ENCODE measurements at regions not wholly inside any gene's neighbourhood (a gene's known extent, or its start where the extent isn't known, plus 50 kb on each side); places are given as distances from the start of the nearest gene placed in this dataset.

DNA sequence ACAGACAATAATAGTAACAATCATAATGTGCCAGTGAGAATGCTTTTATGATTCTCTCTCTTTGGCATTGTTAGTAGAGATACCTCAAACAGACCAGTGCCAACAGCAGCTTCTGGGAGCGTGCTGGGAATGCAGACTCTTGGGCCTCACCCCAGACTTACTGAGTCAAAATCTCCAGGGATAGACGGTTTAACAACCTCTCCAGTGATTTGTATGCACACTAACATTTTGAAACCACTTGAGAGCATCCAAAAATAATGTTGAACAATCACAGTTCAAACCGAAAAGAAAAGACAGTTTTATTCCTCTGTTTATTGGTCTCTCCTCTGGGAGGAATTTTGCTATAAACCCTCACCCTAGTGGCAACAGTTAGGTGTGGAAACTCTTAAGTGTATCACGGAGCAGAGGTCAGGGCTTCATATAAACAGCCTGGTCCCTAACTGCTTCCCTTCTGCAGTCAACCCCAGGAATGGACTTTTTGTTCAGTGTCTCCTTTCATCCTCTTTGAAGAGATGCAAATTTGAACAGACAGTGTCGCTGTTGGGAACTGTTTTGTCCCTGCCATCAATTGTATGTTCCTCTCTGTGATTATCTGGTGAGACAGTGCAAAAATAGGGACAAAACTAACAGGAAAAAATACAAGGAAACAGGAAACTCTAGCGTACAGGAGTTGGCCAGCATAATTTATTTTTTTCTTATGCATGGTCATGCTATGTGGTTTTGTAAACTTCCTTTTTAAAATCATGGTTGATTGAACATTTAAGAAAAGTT is 162.4 kb upstream of the BTBD3 start:
- TF ChIP-seq, protein P1, sequence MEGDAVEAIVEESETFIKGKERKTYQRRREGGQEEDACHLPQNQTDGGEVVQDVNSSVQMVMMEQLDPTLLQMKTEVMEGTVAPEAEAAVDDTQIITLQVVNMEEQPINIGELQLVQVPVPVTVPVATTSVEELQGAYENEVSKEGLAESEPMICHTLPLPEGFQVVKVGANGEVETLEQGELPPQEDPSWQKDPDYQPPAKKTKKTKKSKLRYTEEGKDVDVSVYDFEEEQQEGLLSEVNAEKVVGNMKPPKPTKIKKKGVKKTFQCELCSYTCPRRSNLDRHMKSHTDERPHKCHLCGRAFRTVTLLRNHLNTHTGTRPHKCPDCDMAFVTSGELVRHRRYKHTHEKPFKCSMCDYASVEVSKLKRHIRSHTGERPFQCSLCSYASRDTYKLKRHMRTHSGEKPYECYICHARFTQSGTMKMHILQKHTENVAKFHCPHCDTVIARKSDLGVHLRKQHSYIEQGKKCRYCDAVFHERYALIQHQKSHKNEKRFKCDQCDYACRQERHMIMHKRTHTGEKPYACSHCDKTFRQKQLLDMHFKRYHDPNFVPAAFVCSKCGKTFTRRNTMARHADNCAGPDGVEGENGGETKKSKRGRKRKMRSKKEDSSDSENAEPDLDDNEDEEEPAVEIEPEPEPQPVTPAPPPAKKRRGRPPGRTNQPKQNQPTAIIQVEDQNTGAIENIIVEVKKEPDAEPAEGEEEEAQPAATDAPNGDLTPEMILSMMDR (IDR thresholded peaks at IDR 0.05) = no peak
- no peak for TF ChIP-seq POLR2A (IDR thresholded peaks at IDR 0.05)

Data from lower leg skin (tissue), 3 donors.